Thyroid gland (tissue), 4 donors: ENCODE measurements at regions not wholly inside any gene's neighbourhood (a gene's known extent, or its start where the extent isn't known, plus 50 kb on each side); places are given as distances from the start of the nearest gene placed in this dataset.

Experiments used
- DNase-seq, 2 donors: peaks; one replicate each; pipeline ENCODE4 v3.0.0-alpha.2; 2019
- H3K27ac ChIP-seq, 3 donors: fragments of 200-600 bp; sonication (generic); 1 replicate in 2 of 3; 2 replicates in 1 of 3; pipeline ENCODE4 v1.5.1; 2016 to 2019; ENCODE audit warnings: mild to moderate bottlenecking in 1 of 3, moderate library complexity in 1 of 3
- H3K27me3 ChIP-seq: fragments of 200-600 bp; sonication (generic); one replicate; pipeline ENCODE4 v1.5.1; 2019
- H3K36me3 ChIP-seq, 2 donors: fragments of 200-600 bp; sonication (generic); one replicate each; pipeline ENCODE4 v1.5.1; 2016 to 2019
- H3K4me1 ChIP-seq, 2 donors: fragments of 200-600 bp; sonication (generic); one replicate each; pipeline ENCODE4 v1.5.1; 2017 to 2019
- H3K4me3 ChIP-seq, 3 donors: fragments of 200-600 bp; sonication (generic); replicated peaks in 1 of 3; 1 replicate in 2 of 3; 2 replicates in 1 of 3; pipeline ENCODE4 v1.5.1; 2016; ENCODE audit warnings: mild to moderate bottlenecking in 1 of 3
- H3K9me3 ChIP-seq: fragments of 200-600 bp; sonication (generic); one replicate; pipeline ENCODE4 v1.5.1; 2017
- POLR2A ChIP-seq, 2 donors: fragments of 450-650 bp; IDR thresholded peaks; one replicate each; pipeline ENCODE4 v1.6.1; 2017; ENCODE audit warnings: antibody characterized with exemption in 2 of 2, mild to moderate bottlenecking in 2 of 2, moderate library complexity in 1 of 2
- WGBS, 2 donors: methylation state at CpG; one replicate each; pipeline ENCODE4 v1.1.5; 2017; 5-methylcytosine and 5-hydroxymethylcytosine counted together
- intact Hi-C: fragments of 100-400 bp; cut with DNase I; formaldehyde crosslinking; loops from one replicate; pipeline ENCODE4 v1.15.1; 2023
- TF ChIP-seq, protein P1 (sequence below), 6 experiments: fragments of 200-600 bp in 3 of 6; fragments of 450-650 bp in 3 of 6; sonication (generic) in 3 of 6; IDR thresholded peaks; one replicate each; pipeline ENCODE4 v1.5.1; 2016 to 2019; ENCODE audit warnings: antibody characterized with exemption in 6 of 6, mild to moderate bottlenecking in 2 of 6, inconsistent platforms in 1 of 6, moderate library complexity in 1 of 6

DNA sequence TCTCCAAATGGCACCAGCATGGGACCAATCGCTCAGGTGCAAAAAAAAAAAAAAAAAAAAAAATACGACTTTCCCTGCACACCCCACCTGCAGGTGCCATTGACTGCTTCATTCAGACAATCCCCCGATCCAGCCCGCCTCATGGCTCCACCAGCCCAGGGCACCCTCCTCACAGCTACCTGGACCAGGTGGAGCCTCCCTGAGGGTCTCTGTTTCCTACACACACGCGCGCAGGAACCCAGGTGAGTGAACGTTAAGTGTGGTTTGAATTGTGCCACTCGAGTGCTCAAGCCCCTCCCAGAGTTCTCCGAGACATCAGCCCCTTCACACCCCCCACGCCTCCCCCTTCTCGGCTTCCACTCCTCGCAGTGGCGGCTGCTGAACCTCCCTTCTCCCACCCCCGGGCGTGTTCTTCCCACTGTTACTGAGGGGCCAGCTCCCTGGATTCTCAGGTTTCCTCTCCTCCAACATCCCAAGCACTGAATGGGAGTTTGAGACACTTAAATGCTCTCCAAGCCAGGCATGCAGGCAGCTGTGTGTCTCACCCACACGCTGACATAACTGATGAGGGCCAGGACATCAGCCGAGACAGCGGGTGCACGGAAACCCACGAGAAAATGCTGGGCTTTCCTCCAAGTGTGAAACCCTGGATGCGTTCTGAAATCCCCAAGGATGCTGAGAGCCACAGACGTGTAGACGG is 88.8 kb upstream of the SNTG2 start:
- Histone ChIP-seq H3K9me3 (no peaks in the 10 kb centered on the region), H3K4me3 (no peak overlapping the region), H3K27me3 (no peaks in the 10 kb centered on the region), H3K27ac (no peak overlapping the region), H3K4me1 (peaks cover 4 to 6% of the 10 kb centered on the region in 2 donors), H3K36me3 (no peaks in the 10 kb centered on the region)
- DNase-seq, result peak; percentile 17 to 64
- WGBS, 2 donors, result 26 to 38% methylated on average over 24 of the region's 24 CpGs
- TF ChIP-seq POLR2A (IDR thresholded peaks at IDR 0.05), result no peak
- TF ChIP-seq, protein P1, sequence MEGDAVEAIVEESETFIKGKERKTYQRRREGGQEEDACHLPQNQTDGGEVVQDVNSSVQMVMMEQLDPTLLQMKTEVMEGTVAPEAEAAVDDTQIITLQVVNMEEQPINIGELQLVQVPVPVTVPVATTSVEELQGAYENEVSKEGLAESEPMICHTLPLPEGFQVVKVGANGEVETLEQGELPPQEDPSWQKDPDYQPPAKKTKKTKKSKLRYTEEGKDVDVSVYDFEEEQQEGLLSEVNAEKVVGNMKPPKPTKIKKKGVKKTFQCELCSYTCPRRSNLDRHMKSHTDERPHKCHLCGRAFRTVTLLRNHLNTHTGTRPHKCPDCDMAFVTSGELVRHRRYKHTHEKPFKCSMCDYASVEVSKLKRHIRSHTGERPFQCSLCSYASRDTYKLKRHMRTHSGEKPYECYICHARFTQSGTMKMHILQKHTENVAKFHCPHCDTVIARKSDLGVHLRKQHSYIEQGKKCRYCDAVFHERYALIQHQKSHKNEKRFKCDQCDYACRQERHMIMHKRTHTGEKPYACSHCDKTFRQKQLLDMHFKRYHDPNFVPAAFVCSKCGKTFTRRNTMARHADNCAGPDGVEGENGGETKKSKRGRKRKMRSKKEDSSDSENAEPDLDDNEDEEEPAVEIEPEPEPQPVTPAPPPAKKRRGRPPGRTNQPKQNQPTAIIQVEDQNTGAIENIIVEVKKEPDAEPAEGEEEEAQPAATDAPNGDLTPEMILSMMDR (IDR thresholded peaks at IDR 0.05), result no peak
- intact Hi-C loops, result no loop called here

DNA sequence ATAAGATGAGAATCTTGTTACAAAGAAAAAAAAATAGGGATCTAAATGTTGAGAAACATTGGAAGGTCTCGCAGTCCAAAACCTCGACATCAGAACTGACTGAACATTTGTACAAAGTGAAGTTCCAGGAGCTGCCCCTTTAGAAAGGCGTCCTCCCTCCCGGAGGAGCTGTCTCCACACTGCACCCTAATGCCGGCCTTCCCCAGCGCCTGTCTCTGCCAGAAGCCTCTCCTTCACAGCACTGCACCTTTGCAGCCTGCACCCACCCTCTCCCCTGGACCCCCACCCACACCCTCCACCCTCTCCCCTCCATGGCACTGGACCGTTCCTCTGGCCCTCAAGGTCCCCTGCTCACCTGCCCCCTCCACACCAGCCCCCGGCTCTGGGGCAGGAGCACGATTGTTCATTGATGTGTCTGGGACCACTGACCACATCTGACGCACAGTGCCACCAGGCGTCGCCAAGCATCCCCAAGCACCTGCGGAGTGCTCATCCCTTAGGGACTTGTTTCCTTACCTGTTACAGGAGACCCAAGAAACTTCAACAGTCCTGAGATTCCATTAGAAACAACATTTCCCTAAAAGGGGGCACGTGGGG is 90.3 kb upstream of the SNTG2 start:
- H3K27me3 ChIP-seq, result no peaks in the 10 kb centered on the region
- WGBS, 2 donors, result 73 to 84% methylated on average over 14 of the region's 14 CpGs
- H3K4me1 ChIP-seq, result no peaks in the 10 kb centered on the region
- intact Hi-C loops, result no loop called here
- no peaks in the 10 kb centered on the region for H3K9me3 ChIP-seq
- TF ChIP-seq, protein P1 (IDR thresholded peaks at IDR 0.05), result no peak
- TF ChIP-seq POLR2A (IDR thresholded peaks at IDR 0.05), result no peak
- no peak for DNase-seq
- H3K36me3 ChIP-seq, result no peaks in the 10 kb centered on the region
- H3K4me3 ChIP-seq, result no peak overlapping the region
- no peak overlapping the region for H3K27ac ChIP-seq

DNA sequence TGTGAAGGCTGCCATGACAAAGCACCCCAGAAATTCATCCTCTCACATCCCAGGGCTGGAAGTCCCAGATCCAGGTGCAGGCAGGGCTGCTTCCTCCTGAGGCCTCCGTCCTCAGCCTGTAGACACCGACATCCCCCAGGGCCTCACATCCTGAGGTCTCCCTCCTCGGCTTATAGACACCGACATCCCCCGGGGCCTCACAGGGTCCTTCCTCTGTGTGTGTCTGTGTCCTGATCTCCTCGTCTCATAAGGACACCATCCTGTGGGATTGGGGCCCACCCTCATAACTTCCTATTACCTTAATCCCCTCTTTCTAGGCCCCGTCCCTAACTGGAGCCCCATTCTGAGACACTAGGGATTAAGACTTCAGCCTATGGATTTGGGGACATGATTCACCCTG is 92.0 kb upstream of the SNTG2 start:
- 89 to 92% methylated on average over 7 of the region's 7 CpGs for WGBS, 2 donors
- H3K9me3 ChIP-seq, result no peaks in the 10 kb centered on the region
- TF ChIP-seq, protein P1 (IDR thresholded peaks at IDR 0.05), result no peak
- no peak for TF ChIP-seq POLR2A (IDR thresholded peaks at IDR 0.05)
- no peak overlapping the region for H3K27ac ChIP-seq
- DNase-seq, result no peak
- no peaks in the 10 kb centered on the region for H3K4me1 ChIP-seq
- H3K4me3 ChIP-seq, result no peak overlapping the region
- H3K36me3 ChIP-seq, result no peaks in the 10 kb centered on the region
- H3K27me3 ChIP-seq, result no peaks in the 10 kb centered on the region
- intact Hi-C loops, result loop anchor here (5.0 kb wide), 1 partner anchor 44 kb away; no protein-coding TSS in a partner anchor

DNA sequence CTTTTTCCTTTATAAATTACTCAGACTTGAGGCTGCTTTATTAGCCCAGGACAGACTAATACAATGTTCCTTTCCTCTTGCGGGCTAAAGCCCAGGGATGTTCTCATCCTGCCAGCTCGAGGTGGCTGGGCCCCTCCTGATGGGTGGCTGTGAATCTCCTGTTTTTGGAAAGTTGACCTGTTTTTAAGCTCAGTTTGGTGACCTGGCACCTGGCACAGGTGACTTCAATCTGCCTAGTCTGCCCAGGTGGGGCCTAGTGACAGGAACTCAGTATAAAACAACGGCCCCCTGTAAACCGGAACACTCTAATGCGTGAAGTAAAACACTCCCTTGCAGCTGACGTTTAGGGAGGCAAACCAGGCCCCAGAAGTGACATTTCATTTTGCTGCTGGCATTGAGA is 92.7 kb upstream of the SNTG2 start:
- Histone ChIP-seq H3K27me3 (no peaks in the 10 kb centered on the region), H3K4me3 (no peak overlapping the region), H3K9me3 (no peaks in the 10 kb centered on the region), H3K27ac (no peak overlapping the region), H3K4me1 (peaks cover 0 to 7% of the 10 kb centered on the region in 2 donors), H3K36me3 (no peaks in the 10 kb centered on the region)
- WGBS, 2 donors, result 67 to 82% methylated on average over 4 to 6 of the region's 6 CpGs
- DNase-seq, result no peak
- intact Hi-C loops, result loop anchor here (5.0 kb wide), 1 partner anchor 44 kb away; no protein-coding TSS in a partner anchor
- TF ChIP-seq, protein P1 (IDR thresholded peaks at IDR 0.05), result no peak
- TF ChIP-seq POLR2A (IDR thresholded peaks at IDR 0.05), result no peak

DNA sequence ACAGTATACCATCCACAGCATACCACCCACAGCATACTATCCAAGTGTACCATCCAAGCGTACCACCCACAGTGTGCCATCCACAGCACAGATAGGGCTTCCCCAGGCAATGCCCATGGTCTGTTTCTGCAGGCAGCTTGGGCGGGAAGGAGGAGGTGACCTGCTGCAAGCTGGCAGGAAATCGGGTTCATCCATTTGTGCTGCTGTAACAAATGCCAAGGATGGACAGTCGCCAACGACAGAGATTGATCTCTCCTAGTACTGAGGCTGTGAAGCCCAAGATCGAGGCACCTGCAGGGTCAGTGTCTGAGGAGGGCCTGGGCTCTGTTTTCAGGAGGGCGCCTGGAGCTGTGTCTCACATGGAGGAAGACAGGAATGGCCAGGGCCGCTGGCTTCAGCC is 93.6 kb upstream of the SNTG2 start:
- H3K9me3 ChIP-seq, result no peaks in the 10 kb centered on the region
- H3K27ac ChIP-seq, result no peak overlapping the region
- no peak overlapping the region for H3K4me3 ChIP-seq
- H3K27me3 ChIP-seq, result no peaks in the 10 kb centered on the region
- WGBS, 2 donors, result 70 to 96% methylated on average over 2 to 8 of the region's 8 CpGs
- peaks cover 0 to 14% of the 10 kb centered on the region in 2 donors for H3K4me1 ChIP-seq
- H3K36me3 ChIP-seq, result no peaks in the 10 kb centered on the region
- intact Hi-C loops, result loop anchor here (5.0 kb wide), 1 partner anchor 45 kb away; no protein-coding TSS in a partner anchor
- TF ChIP-seq, protein P1 (IDR thresholded peaks at IDR 0.05), result no peak
- no peak for TF ChIP-seq POLR2A (IDR thresholded peaks at IDR 0.05)
- DNase-seq, result no peak
